Ecto neural progenitor cell (in vitro differentiated cells): ENCODE measurements at regions not wholly inside any gene's neighbourhood (a gene's known extent, or its start where the extent isn't known, plus 50 kb on each side); places are given as distances from the start of the nearest gene placed in this dataset.

ENCODE experiments used
- DNase-seq: peaks from one replicate; pipeline ENCODE4 v3.0.0-alpha.2; 2018; ENCODE audit warnings: low spot score

GRCh38 chr7:52700349-52700748, 335.1 kb upstream of the POM121L12 start:
- DNase-seq: no peak

- DNase-seq: no peak
These were observed 339.3 kb upstream of the POM121L12 start for GRCh38 chr7:52695973-52696595.

- DNase-seq: no peak
These were observed 344.2 kb upstream of the POM121L12 start for GRCh38 chr7:52691257-52691656.

DNA sequence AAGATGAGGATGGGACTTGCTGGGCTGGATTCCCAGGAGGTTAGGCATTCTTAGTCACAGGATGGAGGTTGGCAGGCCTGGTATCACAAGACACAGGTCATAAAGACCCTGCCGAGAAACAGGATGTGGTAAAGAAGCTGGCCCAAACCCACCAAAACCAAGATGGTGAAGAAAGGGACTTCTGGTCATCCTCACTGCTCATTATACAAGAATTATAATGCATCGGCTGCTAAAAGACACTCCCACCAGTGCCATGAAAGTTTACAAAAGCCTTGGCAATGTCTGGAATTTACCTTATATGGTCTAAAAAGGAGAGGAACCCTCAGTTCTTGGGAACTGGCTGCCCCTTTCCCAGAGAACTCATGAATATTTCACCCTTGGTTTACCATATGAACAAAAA, 345.5 kb upstream of the POM121L12 start:
- DNase-seq: no peak

DNA sequence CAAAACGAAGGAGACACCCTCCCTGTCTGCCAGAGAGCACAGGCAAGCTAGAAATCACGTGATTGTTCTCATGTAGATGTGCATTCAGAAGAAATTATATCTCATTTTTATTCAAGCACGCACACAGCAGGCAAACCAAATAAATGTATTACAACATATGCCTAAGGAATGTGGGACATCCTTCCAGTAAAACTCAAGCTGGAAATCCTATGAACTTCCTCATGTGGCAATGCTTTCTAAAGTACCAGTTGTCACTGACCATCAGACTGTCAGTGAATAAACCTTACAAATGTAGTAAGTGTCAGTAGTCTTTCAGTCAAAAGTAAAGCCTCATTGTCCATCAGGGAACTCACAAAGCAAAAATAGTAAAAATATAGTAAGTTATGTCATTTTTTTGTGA, 350.1 kb upstream of the POM121L12 start:
- no peak for DNase-seq

GRCh38 chr7:52684388-52684787, 351.0 kb upstream of the POM121L12 start:
- DNase-seq: no peak

- no peak for DNase-seq
These were observed 352.4 kb upstream of the POM121L12 start for GRCh38 chr7:52682993-52683392.

DNA sequence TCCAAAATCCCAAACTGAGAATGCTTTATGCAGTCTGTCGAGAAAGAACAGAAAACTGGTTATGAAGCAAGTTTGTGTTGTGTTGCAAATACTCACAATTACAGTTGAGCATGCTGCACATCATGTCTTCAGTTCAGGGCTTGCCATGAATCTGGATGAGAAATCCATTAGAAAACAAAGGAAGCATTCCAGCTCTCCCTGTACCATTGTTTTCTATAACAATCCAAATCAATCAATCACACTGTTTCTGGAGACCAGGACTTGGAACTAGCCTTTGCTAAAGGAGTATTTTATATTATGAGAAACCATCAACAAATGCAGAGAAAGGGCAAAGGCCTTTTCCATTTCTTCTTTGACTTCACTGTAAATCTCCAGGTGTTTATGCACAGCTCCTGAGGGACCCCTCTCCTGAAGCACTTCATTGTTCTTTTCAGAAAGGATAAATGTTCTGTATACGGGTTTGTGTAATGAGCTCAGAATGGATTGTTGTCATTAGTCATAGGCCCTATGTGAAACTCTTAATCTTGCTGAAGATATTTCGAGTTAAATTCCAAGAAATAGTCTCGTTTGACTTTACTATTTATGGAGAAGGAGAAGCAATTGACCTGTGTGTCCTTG, 364.7 kb upstream of the POM121L12 start:
- no peak for DNase-seq

- DNase-seq: no peak
These were observed 366.4 kb upstream of the POM121L12 start for GRCh38 chr7:52669031-52669430.

- no peak for DNase-seq
These were observed 367.0 kb upstream of the POM121L12 start for GRCh38 chr7:52668435-52668834.

DNA sequence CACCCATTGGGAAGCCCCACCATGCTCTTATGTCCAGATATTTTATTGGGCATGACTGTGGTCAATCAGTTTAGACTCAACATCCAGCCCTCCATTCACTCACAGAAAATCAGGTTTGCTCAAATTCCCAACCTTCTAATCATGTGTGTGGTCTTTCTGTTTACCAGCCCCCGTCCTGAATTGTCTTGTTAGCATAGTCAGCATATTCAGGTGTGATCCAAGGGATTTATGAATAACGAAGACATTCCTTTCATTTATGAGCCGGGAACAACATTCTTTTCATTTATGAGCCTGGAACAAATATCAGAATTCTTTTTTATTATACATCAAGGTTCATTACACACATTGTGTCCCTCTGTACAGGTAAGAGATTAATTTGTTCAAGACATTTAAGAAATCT, 376.3 kb upstream of the POM121L12 start:
- DNase-seq: no peak

DNA sequence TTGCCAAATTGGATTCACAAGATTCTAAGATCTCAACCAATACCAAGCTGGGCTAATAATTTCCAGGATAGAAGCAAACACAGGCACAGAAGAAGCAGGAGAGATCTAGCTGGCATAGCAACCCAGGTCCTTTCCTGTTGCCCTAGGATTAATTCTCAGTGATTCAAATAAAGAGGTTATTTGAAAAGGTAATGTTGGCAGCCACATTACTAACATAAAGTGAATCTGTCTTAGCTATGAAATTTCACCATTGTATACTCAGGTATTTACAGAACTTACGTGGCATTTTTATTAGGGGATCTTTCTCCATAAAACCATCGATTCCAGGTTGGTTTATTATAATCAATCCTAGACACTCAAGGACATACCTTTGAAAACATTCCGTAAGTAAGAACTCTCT, 379.3 kb upstream of the POM121L12 start:
- DNase-seq: no peak

DNA sequence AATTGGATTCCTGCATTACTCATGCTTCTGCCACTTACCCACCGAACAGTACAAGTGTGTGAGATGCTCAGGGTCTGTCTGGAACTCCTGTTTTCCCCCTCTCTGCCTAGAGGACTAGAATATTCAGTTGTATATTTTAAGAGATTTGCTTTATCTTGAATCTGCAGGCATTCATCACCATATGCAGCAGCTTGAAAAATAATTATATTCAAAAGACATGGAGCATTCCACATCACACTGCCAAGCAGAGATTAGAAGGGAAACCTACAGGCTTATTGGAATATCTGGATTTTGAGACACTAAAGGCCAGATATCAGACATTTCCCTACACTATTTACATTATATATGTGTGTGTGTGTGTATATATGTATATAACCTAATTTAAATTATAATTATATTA, 382.8 kb upstream of the POM121L12 start:
- no peak for DNase-seq

DNA sequence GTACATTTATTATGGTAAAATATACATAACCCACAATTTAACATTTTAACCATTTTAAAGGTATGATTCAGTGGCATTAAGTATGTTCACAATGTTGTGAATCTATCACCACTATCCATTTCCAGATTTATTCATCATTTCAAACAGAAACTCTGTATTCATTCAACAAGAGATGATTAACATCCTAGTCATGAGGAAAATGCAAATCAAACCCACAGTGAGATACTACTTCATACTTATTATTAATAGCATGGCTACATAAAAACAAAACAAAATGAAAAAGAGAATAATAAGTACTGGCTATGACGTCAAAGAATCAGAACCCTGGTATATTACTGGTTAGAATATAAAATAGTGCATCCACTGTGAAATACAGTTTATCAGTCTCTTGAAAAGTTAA, 386.6 kb upstream of the POM121L12 start:
- no peak for DNase-seq

- no peak for DNase-seq
These were observed 388.4 kb upstream of the POM121L12 start for GRCh38 chr7:52647046-52647445.

DNA sequence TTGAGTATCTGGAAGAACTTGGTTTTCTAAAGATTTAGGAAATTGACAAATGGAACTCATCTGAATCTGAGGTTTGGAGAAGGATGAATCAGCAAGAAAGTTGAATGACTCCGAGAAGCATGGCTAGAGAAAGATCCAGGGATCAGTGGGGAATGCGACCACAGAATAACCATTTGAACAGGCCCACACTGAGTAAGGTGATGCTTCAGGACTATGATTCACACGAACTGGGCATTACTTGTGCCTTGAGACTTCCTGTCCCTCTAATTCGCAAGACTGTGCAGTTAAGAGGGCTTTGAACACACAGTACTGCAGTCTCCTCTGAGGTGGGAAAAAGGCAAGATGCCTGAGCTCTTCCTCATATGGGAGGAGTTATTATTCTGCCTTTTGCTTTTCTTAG, 395.5 kb upstream of the POM121L12 start:
- DNase-seq: no peak

DNA sequence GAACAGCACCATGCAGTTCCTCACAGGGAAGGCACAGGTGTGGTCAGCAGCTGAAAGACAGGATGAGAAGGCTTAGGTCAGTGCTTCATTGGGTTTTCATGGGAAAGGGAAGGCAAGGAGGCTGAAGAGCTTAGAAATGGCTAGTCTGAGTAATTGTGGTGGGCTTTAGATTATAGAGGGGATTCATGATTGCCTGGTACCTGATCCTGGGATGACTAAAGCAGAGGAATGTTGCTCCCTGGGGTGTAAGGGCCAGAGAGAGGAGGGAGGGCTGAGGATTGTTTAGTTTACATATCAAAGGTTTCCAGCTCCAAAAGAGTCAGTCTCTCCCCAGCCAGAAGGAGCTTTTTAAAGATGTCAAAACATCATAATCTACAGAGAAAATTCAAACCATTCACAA, 396.3 kb upstream of the POM121L12 start:
- no peak for DNase-seq

- DNase-seq: no peak
These were observed 400.4 kb upstream of the POM121L12 start for GRCh38 chr7:52635021-52635420.

GRCh38 chr7:52620849-52621248, 414.6 kb upstream of the POM121L12 start:
- no peak for DNase-seq

GRCh38 chr7:52616552-52616951, 418.9 kb upstream of the POM121L12 start:
- no peak for DNase-seq

GRCh38 chr7:52615021-52615695, 420.3 kb upstream of the POM121L12 start:
- no peak for DNase-seq

- no peak for DNase-seq
These were observed 425.9 kb upstream of the POM121L12 start for GRCh38 chr7:52609511-52609910.

- no peak for DNase-seq
These were observed 442.7 kb upstream of the POM121L12 start for GRCh38 chr7:52592698-52593097.

DNA sequence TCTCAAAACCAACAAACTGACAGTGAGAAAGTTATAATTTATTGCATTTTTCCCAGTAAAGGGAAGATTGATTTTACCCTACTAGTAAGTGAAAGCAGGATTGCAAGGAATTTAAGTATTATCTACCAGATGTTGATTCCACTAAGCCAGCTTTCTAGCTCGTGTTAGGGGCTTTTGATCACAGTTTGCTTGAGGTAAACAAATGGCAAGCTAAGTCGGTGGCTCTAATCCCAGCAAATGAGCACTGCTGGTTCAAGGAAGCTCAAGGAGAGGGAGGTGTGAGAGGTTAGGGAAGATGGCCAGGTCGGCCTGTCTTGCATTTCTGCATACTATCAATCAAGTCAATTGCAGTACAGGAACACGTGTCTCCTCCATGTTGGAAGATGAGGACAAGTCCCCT, 448.7 kb upstream of the POM121L12 start:
- DNase-seq: no peak
